GM20000 (cell line): ENCODE measurements at regions not wholly inside any gene's neighbourhood (a gene's known extent, or its start where the extent isn't known, plus 50 kb on each side); places are given as distances from the start of the nearest gene placed in this dataset.

ENCODE experiments used
- DNase-seq: peaks from one replicate; pipeline ENCODE4 v3.0.0; 2012; ENCODE audit warnings: low spot score
- CTCF ChIP-seq: IDR thresholded peaks from 2 replicates; pipeline ENCODE4 v1.5.1; 2012; ENCODE audit warnings: mild to moderate bottlenecking, control low read depth; ENCODE audit errors: extremely low read depth, missing control alignments

GRCh38 chr2:53516650-53517049 lies 251.0 kb upstream of the CHAC2 start:
- DNase-seq, result no peak
- no peak for TF ChIP-seq CTCF

- DNase-seq, result no peak
- TF ChIP-seq CTCF, result no peak
These were observed 251.9 kb upstream of the CHAC2 start for GRCh38 chr2:53515435-53516332.

- no peak for DNase-seq
- TF ChIP-seq CTCF, result no peak
These were observed 254.4 kb upstream of the CHAC2 start for GRCh38 chr2:53513167-53513666.

- TF ChIP-seq CTCF, result no peak
These were observed 255.4 kb upstream of the CHAC2 start for GRCh38 chr2:53512071-53512826.

GRCh38 chr2:53511549-53511948 lies 256.1 kb upstream of the CHAC2 start:
- no peak for DNase-seq
- TF ChIP-seq CTCF, result no peak

More at GRCh38 chr2:53512071-53512826, 255.4 kb upstream of the CHAC2 start:
- no peak for DNase-seq

GRCh38 chr2:53510401-53510800 lies 257.2 kb upstream of the CHAC2 start:
- no peak for TF ChIP-seq CTCF
- DNase-seq, result no peak
